PC-3 (cell line): ENCODE measurements at regions not wholly inside any gene's neighbourhood (a gene's known extent, or its start where the extent isn't known, plus 50 kb on each side); places are given as distances from the start of the nearest gene placed in this dataset.
"Not testable (repeated sequence)": the region's sequence is repeated elsewhere in the genome, so short reads cannot be mapped to it uniquely, and the experiment has no call there.

Experiments used
- ATAC-seq: fragments of 200-7000 bp; cut with Tn5 transposase; 2 replicates; pipeline ENCODE4 v1.9.1; 2020; ENCODE audit warnings: mild to moderate bottlenecking, moderate library complexity
- BruUV-seq: library from RNA; stranded (reverse); fragments of 400-500 nt; replicated peaks from 2 replicates; lab custom pipeline; 2021; lab: Mats Ljungman, UMichigan
- CTCF ChIA-PET: fragments of 300-600 bp; sonication (Branson Sonifier 250); formaldehyde crosslinking; loops from one replicate; lab custom pipeline; 2022; ENCODE audit warnings: antibody characterized with exemption; lab: Charles Lee
- POLR2A ChIA-PET: fragments of 300-600 bp; sonication (Branson Sonifier 250); formaldehyde crosslinking; loops from one replicate; lab custom pipeline; 2022; ENCODE audit warnings: antibody characterized with exemption; ENCODE audit not compliant: unreplicated experiment; lab: Charles Lee
- DNase-seq: peaks from one replicate; pipeline ENCODE4 v3.0.0-alpha.2; 2015
- H2AFZ ChIP-seq: fragments of 300-600 bp; sonication (generic); 2 replicates; pipeline ENCODE4 v1.6.0; 2016; ENCODE audit warnings: antibody characterized with exemption, low read length
- H3F3A ChIP-seq: fragments of 300-600 bp; sonication (generic); one replicate; pipeline ENCODE4 v1.6.0; 2017; ENCODE audit warnings: antibody characterized with exemption, low read length, control low read depth, mild to moderate bottlenecking; ENCODE audit not compliant: unreplicated experiment
- H3K27ac ChIP-seq: fragments of 300-600 bp; sonication (generic); 2 replicates; pipeline ENCODE4 v1.5.1; 2016; ENCODE audit warnings: mild to moderate bottlenecking, low read length
- H3K27me3 ChIP-seq: fragments of 300-600 bp; sonication (generic); 2 replicates; pipeline ENCODE4 v1.6.1; 2016; ENCODE audit warnings: low read length, mixed read lengths
- H3K36me3 ChIP-seq: fragments of 300-600 bp; sonication (generic); 2 replicates; pipeline ENCODE4 v1.6.1; 2016; ENCODE audit warnings: low read depth, mixed run types, low read length, mixed read lengths
- H3K4me1 ChIP-seq: fragments of 300-600 bp; sonication (generic); 2 replicates; pipeline ENCODE4 v1.5.1; 2016; ENCODE audit warnings: low read length; ENCODE audit not compliant: insufficient read depth
- H3K4me2 ChIP-seq: fragments of 300-600 bp; sonication (generic); 2 replicates; pipeline ENCODE4 v1.6.0; 2016; ENCODE audit warnings: low read length
- H3K4me3 ChIP-seq: fragments of 300-600 bp; sonication (generic); 2 replicates; pipeline ENCODE4 v1.5.1; 2016; ENCODE audit warnings: mild to moderate bottlenecking, low read length, mixed read lengths
- H3K79me2 ChIP-seq: fragments of 300-600 bp; sonication (generic); 2 replicates; pipeline ENCODE4 v1.6.1; 2017; ENCODE audit warnings: low read length, mixed read lengths
- H3K9ac ChIP-seq: fragments of 300-600 bp; sonication (generic); 2 replicates; pipeline ENCODE4 v1.6.0; 2016; ENCODE audit warnings: mild to moderate bottlenecking, low read length
- H3K9me2 ChIP-seq: fragments of 300-600 bp; sonication (generic); replicated peaks from 2 replicates; pipeline ENCODE4 v1.6.1; 2016; ENCODE audit warnings: mixed run types, low read length, mixed read lengths
- H3K9me3 ChIP-seq: fragments of 300-600 bp; sonication (generic); 2 replicates; pipeline ENCODE4 v1.6.1; 2016; ENCODE audit warnings: low read length, mixed read lengths
- H4K20me1 ChIP-seq: fragments of 300-600 bp; sonication (generic); 2 replicates; pipeline ENCODE4 v1.6.1; 2016; ENCODE audit warnings: low read length, mixed read lengths
- EZH2 ChIP-seq: fragments of 300-600 bp; sonication (generic); IDR thresholded peaks from one replicate; pipeline ENCODE4 v1.6.1; 2017; ENCODE audit warnings: antibody characterized with exemption, mild to moderate bottlenecking, low read length; ENCODE audit not compliant: unreplicated experiment
- EZH2phosphoT487 ChIP-seq: fragments of 300-600 bp; sonication (generic); IDR thresholded peaks from 2 replicates; pipeline ENCODE4 v1.6.1; 2018; ENCODE audit warnings: mild to moderate bottlenecking, antibody characterized with exemption, low read length, borderline replicate concordance
- intact Hi-C: fragments of 100-400 bp; cut with micrococcal nuclease; formaldehyde crosslinking; loops from 2 replicates; pipeline ENCODE4 v1.9.0; 2023
- TF ChIP-seq, protein P1 (sequence below): fragments of 300-600 bp; sonication (generic); conservative IDR thresholded peaks from 2 replicates; pipeline ENCODE4 v1.5.1; 2017; ENCODE audit warnings: antibody characterized with exemption, low read depth, mild to moderate bottlenecking, low read length

DNA sequence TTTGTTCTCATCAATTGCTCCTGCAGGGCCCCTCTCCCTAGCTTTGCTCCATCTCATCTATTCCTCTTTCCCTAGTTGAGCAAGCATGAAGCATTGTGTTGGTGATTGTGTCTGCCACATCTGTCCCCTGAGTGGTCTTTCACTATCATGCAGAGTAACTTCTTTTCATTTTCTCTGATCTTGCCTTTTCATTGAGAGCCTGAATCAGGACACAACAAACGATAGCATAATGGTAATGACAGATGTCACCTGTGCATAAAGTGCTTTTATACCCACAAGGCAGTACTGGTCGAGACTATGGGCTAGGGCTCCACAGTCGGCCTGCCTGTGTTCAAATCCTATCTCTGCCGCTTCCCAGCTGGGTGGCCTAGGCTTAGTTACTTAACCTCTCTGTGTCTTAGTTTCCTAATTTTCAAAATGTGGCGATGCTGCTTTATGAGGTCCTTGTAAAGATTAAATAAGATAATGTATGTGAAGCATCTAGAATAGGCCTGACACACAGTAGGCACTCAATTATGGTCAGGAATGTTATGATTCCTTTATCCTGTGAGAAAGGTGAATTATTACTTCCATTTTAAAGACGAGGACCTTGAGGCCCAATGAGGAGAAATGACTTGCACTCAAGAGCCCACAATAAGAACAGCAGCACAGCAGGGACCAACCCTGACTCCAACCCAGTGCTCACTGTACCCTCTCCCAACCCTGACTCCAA lies 137.1 kb upstream of the ZNF618 start:
- no TSS peak for BruUV-seq
- POLR2A ChIA-PET: no interaction called here
- Histone ChIP-seq H3K27ac (no peak overlapping the region), H2AFZ (no peak overlapping the region), H3K9ac (no peak overlapping the region), H3K27me3 (no peaks in the 10 kb centered on the region), H3K9me3 (no peaks in the 10 kb centered on the region), H3K4me1 (peaks cover 9% of the 10 kb centered on the region; the same call in 1 of the 2 replicates), H3K79me2 (no peaks in the 10 kb centered on the region), H3K4me2 (no peak overlapping the region), H3K9me2 (no peaks in the 10 kb centered on the region), H3F3A (no peaks in the 10 kb centered on the region), H3K4me3 (no peak overlapping the region), H3K36me3 (no peaks in the 10 kb centered on the region), H4K20me1 (no peaks in the 10 kb centered on the region)
- TF ChIP-seq EZH2 (no peak), EZH2phosphoT487 (no peak)
- TF ChIP-seq, protein P1, sequence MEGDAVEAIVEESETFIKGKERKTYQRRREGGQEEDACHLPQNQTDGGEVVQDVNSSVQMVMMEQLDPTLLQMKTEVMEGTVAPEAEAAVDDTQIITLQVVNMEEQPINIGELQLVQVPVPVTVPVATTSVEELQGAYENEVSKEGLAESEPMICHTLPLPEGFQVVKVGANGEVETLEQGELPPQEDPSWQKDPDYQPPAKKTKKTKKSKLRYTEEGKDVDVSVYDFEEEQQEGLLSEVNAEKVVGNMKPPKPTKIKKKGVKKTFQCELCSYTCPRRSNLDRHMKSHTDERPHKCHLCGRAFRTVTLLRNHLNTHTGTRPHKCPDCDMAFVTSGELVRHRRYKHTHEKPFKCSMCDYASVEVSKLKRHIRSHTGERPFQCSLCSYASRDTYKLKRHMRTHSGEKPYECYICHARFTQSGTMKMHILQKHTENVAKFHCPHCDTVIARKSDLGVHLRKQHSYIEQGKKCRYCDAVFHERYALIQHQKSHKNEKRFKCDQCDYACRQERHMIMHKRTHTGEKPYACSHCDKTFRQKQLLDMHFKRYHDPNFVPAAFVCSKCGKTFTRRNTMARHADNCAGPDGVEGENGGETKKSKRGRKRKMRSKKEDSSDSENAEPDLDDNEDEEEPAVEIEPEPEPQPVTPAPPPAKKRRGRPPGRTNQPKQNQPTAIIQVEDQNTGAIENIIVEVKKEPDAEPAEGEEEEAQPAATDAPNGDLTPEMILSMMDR: no peak
- CTCF ChIA-PET: interaction anchor here (0.6 kb wide), 1 partner anchor 307 kb away, joined by 3 read pairs; no protein-coding TSS in a partner anchor
- intact Hi-C loops: loop anchor here (5.0 kb wide), 1 partner anchor 57 kb away; no protein-coding TSS in a partner anchor
- ATAC-seq: no peak
- DNase-seq: peak; percentile 11

DNA sequence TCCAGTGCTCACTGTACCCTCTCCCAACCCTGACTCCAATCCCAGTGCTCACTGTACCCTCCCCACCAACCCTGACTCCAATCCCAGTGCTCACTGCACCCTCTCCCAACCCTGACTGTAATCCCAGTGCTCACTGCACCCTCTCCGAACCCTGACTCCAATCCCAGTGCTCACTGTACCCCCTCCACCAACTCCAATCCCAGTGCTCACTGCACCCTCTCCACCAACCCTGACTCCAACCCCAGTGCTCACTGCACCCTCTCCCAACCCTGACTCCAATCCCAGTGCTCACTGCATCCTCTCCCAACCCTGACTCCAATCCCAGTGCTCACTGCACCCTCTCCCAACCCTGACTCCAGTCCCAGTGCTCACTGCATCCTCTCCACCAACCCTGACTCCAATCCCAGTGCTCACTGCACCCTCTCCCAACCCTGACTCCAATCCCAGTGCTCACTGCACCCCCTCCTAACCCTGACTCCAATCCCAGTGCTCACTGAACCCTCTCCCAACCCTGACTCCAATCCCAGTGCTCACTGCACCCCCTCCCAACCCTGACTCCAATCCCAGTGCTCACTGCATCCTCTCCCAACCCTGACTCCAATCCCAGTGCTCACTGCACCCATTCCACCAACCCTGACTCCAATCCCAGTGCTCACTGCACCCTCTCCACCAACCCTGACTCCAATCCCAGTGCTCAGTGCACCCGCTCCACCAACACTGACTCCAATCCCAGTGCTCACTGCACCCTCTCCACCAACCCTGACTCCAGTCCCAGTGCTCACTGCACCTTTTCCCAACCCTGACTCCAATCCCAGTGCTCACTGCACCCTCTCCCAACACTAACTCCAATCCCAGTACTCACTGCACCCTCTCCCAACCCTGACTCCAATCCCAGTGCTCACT lies 136.3 kb upstream of the ZNF618 start:
- H3F3A ChIP-seq, H2AFZ ChIP-seq, ATAC-seq, BruUV-seq, CTCF ChIA-PET, POLR2A ChIA-PET, H3K4me3 ChIP-seq, H3K4me1 ChIP-seq, H3K4me2 ChIP-seq, H3K36me3 ChIP-seq, H3K9ac ChIP-seq, H3K27me3 ChIP-seq, H4K20me1 ChIP-seq, H3K79me2 ChIP-seq, H3K9me2 ChIP-seq, H3K9me3 ChIP-seq, DNase-seq, H3K27ac ChIP-seq: not testable (repeated sequence)
- intact Hi-C loops: loop anchor here (5.0 kb wide), 1 partner anchor 58 kb away; no protein-coding TSS in a partner anchor

DNA sequence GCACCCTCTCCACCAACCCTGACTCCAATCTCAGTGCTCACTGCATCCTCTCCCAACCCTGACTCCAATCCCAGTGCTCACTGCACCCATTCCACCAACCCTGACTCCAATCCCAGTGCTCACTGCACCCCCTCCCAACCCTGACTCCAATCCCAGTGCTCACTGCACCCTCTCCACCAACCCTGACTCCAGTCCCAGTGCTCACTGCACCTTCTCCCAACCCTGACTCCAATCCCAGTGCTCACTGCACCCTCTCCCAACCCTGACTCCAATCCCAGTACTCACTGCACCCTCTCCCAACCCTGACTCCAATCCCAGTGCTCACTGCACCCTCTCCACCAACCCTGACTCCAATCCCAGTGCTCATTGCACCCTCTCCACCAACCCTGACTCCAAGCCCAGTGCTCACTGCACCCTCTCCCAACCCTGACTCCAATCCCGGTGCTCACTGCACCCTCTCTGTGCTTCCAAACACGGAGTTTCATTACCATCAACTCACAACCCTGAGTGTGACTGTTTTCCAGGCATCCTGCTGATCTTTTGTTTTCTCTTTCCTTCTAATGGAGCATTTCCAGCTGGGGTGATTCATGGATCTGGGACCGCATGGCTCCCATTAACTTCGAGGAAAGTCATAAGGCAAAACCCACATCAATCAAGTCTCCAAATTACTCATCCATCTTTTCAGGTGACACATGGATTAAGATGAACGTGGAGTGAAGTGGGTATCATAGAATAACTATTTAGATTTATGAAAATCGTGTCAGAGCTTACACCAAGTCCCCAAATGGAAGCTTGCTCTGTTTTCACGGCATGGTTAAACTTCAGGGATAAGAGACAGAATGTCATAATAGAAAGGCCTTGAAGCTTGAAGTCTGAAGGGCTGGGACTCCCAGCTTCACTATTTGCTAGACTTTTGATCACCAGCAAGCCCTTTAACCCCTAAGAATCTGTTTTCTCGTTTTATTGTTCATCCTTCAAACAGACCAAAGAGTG lies 135.3 kb upstream of the ZNF618 start:
- BruUV-seq, H3K9ac ChIP-seq, H2AFZ ChIP-seq, H3K36me3 ChIP-seq, H3K79me2 ChIP-seq, POLR2A ChIA-PET, H3K9me3 ChIP-seq, H3F3A ChIP-seq, H3K4me3 ChIP-seq, H3K4me2 ChIP-seq, intact Hi-C loops, H4K20me1 ChIP-seq, H3K27ac ChIP-seq, H3K4me1 ChIP-seq, H3K9me2 ChIP-seq, CTCF ChIA-PET, H3K27me3 ChIP-seq: not testable (repeated sequence)
- ATAC-seq (peak; percentile 43), DNase-seq (peak; percentile 85)
